HepG2 (cell line): ENCODE measurements at regions not wholly inside any gene's neighbourhood (a gene's known extent, or its start where the extent isn't known, plus 50 kb on each side); places are given as distances from the start of the nearest gene placed in this dataset.

ENCODE experiments used
- HDAC6 ChIP-seq: fragments of 200-600 bp; sonication (generic); IDR thresholded peaks from 2 replicates; pipeline ENCODE4 v1.7.0; 2017; ENCODE audit warnings: mild to moderate bottlenecking, antibody characterized with exemption, low read length, low read depth
- NR2F1 ChIP-seq, 2 experiments: fragments of 450-650 bp in 1 of 2; formaldehyde crosslinking in 1 of 2; IDR thresholded peaks; 2 replicates each; pipeline versions ENCODE4 v1.5.0 to v1.6.1; 2016 to 2020; ENCODE audit warnings: mild to moderate bottlenecking in 1 of 2, missing compliant biosample characterization in 1 of 2, missing genetic modification reagents in 1 of 2, moderate library complexity in 1 of 2
- PITX1 ChIP-seq: sonication (generic); formaldehyde crosslinking; IDR thresholded peaks from 2 replicates; pipeline ENCODE4 v1.5.1; 2020; ENCODE audit warnings: mild to moderate bottlenecking, missing genetic modification reagents
- SMAD3 ChIP-seq: sonication (generic); formaldehyde crosslinking; IDR thresholded peaks from 2 replicates; pipeline ENCODE4 v1.4.0; 2020; ENCODE audit warnings: missing genetic modification reagents
- U2AF1 ChIP-seq: fragments of 200-400 bp; formaldehyde crosslinking; optimal IDR thresholded peaks from 2 replicates; pipeline ENCODE3; 2017; ENCODE audit warnings: mild to moderate bottlenecking, low read depth, low read length
- TF ChIP-seq, protein P1 (sequence below): sonication (generic); formaldehyde crosslinking; IDR thresholded peaks from 2 replicates; pipeline ENCODE4 v1.4.0; 2020; ENCODE audit warnings: mild to moderate bottlenecking, missing genetic modification reagents
- TF ChIP-seq, protein P2 (sequence below): sonication (generic); formaldehyde crosslinking; IDR thresholded peaks from 2 replicates; pipeline ENCODE4 v1.4.0; 2020; ENCODE audit warnings: low read depth, missing genetic modification reagents
- TF ChIP-seq, protein P3 (sequence below): sonication (generic); formaldehyde crosslinking; IDR thresholded peaks from 2 replicates; pipeline ENCODE4 v1.8.1; 2023; ENCODE audit warnings: mild to moderate bottlenecking, missing genetic modification reagents
- TF ChIP-seq, protein P4 (sequence below): sonication (generic); formaldehyde crosslinking; IDR thresholded peaks from 2 replicates; pipeline ENCODE4 v1.5.0; 2020; ENCODE audit warnings: missing genetic modification reagents
- TF ChIP-seq, protein P5 (sequence below): sonication (generic); formaldehyde crosslinking; IDR thresholded peaks from 2 replicates; pipeline ENCODE4 v1.5.1; 2020; ENCODE audit warnings: missing genetic modification reagents, mild to moderate bottlenecking, borderline replicate concordance

DNA sequence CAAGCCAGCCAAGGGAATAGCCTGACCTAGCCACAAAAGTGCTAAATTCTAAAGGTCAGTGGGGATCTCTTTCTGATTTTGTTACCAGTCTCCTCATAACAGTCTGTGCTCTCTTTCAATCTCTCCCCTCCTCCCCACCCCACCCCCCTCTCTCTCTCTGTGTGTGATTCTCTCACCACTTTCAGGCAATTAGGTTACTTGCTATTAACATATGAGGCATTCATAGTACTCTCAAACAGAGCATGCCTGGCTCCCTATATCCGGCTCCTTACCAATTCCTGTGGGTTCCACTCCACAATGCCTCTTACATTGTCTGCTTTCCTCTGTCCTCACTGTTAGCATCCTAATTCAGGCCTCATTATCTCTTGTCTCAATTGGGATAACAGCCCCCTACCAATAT, 464.3 kb upstream of the DEPDC1 start (continued):
- TF ChIP-seq, protein P1, sequence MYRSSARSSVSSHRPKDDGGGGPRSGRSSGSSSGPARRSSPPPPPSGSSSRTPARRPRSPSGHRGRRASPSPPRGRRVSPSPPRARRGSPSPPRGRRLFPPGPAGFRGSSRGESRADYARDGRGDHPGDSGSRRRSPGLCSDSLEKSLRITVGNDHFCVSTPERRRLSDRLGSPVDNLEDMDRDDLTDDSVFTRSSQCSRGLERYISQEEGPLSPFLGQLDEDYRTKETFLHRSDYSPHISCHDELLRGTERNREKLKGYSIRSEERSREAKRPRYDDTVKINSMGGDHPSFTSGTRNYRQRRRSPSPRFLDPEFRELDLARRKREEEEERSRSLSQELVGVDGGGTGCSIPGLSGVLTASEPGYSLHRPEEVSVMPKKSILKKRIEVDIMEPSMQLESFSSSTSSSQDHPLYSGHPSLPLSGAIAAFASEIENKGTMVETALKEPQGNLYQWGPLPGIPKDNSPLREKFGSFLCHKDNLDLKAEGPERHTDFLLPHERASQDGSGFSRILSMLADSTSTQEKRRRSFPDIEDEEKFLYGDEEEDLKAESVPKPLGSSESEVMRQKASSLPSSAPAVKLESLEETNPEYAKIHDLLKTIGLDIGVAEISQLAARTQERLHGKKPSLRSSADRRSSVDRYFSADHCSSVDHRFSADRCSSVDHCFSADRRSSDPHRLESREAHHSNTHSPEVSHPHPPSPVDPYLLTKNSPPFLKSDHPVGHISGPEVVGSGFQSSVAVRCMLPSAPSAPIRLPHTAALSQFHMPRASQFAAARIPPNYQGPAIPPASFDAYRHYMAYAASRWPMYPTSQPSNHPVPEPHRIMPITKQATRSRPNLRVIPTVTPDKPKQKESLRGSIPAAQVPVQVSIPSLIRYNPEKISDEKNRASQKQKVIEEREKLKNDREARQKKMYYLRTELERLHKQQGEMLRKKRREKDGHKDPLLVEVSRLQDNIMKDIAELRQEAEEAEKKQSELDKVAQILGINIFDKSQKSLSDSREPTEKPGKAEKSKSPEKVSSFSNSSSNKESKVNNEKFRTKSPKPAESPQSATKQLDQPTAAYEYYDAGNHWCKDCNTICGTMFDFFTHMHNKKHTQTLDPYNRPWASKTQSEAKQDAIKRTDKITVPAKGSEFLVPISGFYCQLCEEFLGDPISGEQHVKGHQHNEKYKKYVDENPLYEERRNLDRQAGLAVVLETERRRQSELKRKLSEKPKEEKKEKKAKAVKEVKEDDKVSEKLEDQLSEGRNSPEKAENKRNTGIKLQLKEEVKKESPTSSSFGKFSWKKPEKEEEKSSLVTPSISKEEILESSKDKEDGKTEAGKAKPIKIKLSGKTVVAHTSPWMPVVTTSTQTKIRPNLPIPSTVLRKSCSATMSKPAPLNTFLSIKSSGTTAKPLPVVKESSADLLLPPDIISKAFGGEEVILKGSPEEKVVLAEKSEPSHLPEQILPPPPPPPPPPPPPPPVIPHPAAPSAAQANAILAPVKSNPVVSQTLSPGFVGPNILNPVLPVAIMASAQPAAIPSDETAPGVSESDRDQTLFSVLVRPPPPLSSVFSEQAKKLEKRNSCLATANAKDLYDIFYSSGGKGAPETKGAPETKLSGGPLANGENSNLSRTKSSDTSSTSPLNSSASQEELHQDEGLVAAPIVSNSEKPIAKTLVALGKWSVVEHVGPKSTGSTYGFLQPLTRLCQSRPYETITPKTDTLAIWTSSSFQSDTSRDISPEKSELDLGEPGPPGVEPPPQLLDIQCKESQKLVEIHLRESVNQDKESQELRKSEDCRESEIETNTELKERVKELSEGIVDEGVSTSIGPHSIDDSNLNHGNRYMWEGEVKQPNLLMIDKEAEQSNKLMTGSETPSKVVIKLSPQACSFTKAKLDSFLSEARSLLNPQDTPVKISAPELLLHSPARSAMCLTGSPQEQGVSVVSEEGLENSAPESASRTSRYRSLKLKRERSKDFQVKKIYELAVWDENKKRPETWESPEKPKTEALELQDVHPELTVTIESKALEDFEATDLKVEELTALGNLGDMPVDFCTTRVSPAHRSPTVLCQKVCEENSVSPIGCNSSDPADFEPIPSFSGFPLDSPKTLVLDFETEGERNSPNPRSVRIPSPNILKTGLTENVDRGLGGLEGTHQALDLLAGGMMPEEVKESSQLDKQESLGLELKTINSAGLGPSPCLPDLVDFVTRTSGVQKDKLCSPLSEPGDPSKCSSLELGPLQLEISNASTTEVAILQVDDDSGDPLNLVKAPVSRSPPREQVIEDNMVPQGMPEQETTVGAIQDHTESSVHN (CRISPR knock-in tag): no peak
- no peak for TF ChIP-seq SMAD3 (CRISPR knock-in tag)
- TF ChIP-seq NR2F1 (CRISPR knock-in tag; IDR thresholded peaks at IDR 0.05): no peak
- TF ChIP-seq, protein P2, sequence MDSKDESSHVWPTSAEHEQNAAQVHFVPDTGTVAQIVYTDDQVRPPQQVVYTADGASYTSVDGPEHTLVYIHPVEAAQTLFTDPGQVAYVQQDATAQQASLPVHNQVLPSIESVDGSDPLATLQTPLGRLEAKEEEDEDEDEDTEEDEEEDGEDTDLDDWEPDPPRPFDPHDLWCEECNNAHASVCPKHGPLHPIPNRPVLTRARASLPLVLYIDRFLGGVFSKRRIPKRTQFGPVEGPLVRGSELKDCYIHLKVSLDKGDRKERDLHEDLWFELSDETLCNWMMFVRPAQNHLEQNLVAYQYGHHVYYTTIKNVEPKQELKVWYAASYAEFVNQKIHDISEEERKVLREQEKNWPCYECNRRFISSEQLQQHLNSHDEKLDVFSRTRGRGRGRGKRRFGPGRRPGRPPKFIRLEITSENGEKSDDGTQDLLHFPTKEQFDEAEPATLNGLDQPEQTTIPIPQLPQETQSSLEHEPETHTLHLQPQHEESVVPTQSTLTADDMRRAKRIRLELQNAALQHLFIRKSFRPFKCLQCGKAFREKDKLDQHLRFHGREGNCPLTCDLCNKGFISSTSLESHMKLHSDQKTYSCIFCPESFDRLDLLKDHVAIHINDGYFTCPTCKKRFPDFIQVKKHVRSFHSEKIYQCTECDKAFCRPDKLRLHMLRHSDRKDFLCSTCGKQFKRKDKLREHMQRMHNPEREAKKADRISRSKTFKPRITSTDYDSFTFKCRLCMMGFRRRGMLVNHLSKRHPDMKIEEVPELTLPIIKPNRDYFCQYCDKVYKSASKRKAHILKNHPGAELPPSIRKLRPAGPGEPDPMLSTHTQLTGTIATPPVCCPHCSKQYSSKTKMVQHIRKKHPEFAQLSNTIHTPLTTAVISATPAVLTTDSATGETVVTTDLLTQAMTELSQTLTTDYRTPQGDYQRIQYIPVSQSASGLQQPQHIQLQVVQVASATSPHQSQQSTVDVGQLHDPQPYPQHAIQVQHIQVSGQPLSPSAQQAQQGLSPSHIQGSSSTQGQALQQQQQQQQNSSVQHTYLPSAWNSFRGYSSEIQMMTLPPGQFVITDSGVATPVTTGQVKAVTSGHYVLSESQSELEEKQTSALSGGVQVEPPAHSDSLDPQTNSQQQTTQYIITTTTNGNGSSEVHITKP (CRISPR knock-in tag): no peak
- TF ChIP-seq PITX1 (CRISPR knock-in tag): no peak
- TF ChIP-seq HDAC6: no peak
- TF ChIP-seq, protein P3, sequence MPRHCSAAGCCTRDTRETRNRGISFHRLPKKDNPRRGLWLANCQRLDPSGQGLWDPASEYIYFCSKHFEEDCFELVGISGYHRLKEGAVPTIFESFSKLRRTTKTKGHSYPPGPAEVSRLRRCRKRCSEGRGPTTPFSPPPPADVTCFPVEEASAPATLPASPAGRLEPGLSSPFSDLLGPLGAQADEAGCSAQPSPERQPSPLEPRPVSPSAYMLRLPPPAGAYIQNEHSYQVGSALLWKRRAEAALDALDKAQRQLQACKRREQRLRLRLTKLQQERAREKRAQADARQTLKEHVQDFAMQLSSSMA (CRISPR knock-in tag): no peak
- TF ChIP-seq, protein P4, sequence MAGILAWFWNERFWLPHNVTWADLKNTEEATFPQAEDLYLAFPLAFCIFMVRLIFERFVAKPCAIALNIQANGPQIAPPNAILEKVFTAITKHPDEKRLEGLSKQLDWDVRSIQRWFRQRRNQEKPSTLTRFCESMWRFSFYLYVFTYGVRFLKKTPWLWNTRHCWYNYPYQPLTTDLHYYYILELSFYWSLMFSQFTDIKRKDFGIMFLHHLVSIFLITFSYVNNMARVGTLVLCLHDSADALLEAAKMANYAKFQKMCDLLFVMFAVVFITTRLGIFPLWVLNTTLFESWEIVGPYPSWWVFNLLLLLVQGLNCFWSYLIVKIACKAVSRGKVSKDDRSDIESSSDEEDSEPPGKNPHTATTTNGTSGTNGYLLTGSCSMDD (CRISPR knock-in tag): no peak
- TF ChIP-seq, protein P5, sequence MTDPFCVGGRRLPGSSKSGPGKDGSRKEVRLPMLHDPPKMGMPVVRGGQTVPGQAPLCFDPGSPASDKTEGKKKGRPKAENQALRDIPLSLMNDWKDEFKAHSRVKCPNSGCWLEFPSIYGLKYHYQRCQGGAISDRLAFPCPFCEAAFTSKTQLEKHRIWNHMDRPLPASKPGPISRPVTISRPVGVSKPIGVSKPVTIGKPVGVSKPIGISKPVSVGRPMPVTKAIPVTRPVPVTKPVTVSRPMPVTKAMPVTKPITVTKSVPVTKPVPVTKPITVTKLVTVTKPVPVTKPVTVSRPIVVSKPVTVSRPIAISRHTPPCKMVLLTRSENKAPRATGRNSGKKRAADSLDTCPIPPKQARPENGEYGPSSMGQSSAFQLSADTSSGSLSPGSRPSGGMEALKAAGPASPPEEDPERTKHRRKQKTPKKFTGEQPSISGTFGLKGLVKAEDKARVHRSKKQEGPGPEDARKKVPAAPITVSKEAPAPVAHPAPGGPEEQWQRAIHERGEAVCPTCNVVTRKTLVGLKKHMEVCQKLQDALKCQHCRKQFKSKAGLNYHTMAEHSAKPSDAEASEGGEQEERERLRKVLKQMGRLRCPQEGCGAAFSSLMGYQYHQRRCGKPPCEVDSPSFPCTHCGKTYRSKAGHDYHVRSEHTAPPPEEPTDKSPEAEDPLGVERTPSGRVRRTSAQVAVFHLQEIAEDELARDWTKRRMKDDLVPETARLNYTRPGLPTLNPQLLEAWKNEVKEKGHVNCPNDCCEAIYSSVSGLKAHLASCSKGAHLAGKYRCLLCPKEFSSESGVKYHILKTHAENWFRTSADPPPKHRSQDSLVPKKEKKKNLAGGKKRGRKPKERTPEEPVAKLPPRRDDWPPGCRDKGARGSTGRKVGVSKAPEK: no peak
- TF ChIP-seq U2AF1: no peak
